ENCODE measurements at regions not wholly inside any gene's neighbourhood (a gene's known extent, or its start where the extent isn't known, plus 50 kb on each side); places are given as distances from the start of the nearest gene placed in this dataset.

GRCh38 chr22:22092101-22092500 is 109.5 kb upstream of the TOP3B start:
- no peak for TF ChIP-seq CTCF (IDR thresholded peaks at IDR 0.05; ENCODE audit: low read depth, low read length)
- DNase-seq: no peak
- Histone ChIP-seq H3K36me3 (no peaks in the 10 kb centered on the region), H3K4me1 (no peaks in the 10 kb centered on the region), H3K4me3 (ENCODE audit: low read depth, low read length) (no peak overlapping the region), H3K9me3 (no peaks in the 10 kb centered on the region), H3K27me3 (peaks cover 39% of the 10 kb centered on the region)

- Histone ChIP-seq H3K27me3 (peaks cover 39% of the 10 kb centered on the region), H3K9me3 (no peaks in the 10 kb centered on the region), H3K36me3 (no peaks in the 10 kb centered on the region), H3K4me1 (no peaks in the 10 kb centered on the region), H3K4me3 (ENCODE audit: low read depth, low read length) (no peak overlapping the region)
- no peak for TF ChIP-seq CTCF (IDR thresholded peaks at IDR 0.05; ENCODE audit: low read depth, low read length)
- DNase-seq: no peak
Observed at GRCh38 chr22:22091400-22091878, 108.9 kb upstream of the TOP3B start.

GRCh38 chr22:22090650-22091399 is 108.2 kb upstream of the TOP3B start:
- Histone ChIP-seq H3K4me1 (no peaks in the 10 kb centered on the region), H3K9me3 (no peaks in the 10 kb centered on the region), H3K36me3 (no peaks in the 10 kb centered on the region), H3K27me3 (peaks cover 33% of the 10 kb centered on the region), H3K4me3 (ENCODE audit: low read depth, low read length) (no peak overlapping the region)
- no peak for TF ChIP-seq CTCF (IDR thresholded peaks at IDR 0.05; ENCODE audit: low read depth, low read length)
- no peak for DNase-seq

GRCh38 chr22:22089459-22090308 is 107.1 kb upstream of the TOP3B start:
- Histone ChIP-seq H3K36me3 (no peaks in the 10 kb centered on the region), H3K4me1 (no peaks in the 10 kb centered on the region)
- TF ChIP-seq CTCF (IDR thresholded peaks at IDR 0.05; ENCODE audit: low read depth, low read length): no peak

GRCh38 chr22:22088658-22089458 is 106.3 kb upstream of the TOP3B start:
- no peaks in the 10 kb centered on the region for H3K36me3 ChIP-seq
- H3K9me3 ChIP-seq: no peaks in the 10 kb centered on the region
- H3K4me3 ChIP-seq (ENCODE audit: low read depth, low read length): no peak overlapping the region
- H3K27me3 ChIP-seq: peaks cover 18% of the 10 kb centered on the region
- H3K4me1 ChIP-seq: no peaks in the 10 kb centered on the region
- TF ChIP-seq CTCF (IDR thresholded peaks at IDR 0.05; ENCODE audit: low read depth, low read length): no peak
- no peak for DNase-seq

More at GRCh38 chr22:22089459-22090308, 107.1 kb upstream of the TOP3B start:
- no peak for DNase-seq
- Histone ChIP-seq H3K9me3 (no peaks in the 10 kb centered on the region), H3K27me3 (peaks cover 22% of the 10 kb centered on the region), H3K4me3 (ENCODE audit: low read depth, low read length) (no peak overlapping the region)

Measured in BE2C (cell line).